ENCODE measurements at regions not wholly inside any gene's neighbourhood (a gene's known extent, or its start where the extent isn't known, plus 50 kb on each side); places are given as distances from the start of the nearest gene placed in this dataset.

GRCh38 chr1:186760446-186760845 is 68.3 kb upstream of the PLA2G4A start:
- no peak for TF ChIP-seq MYC (IDR thresholded peaks at IDR 0.05; ENCODE audit: low read depth, low read length)
- TF ChIP-seq, protein P1, sequence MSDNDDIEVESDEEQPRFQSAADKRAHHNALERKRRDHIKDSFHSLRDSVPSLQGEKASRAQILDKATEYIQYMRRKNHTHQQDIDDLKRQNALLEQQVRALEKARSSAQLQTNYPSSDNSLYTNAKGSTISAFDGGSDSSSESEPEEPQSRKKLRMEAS (IDR thresholded peaks at IDR 0.05; ENCODE audit: insufficient read depth, insufficient read length), result no peak

Data from endothelial cell of umbilical vein (primary cell).